Cerebellar nuclear complex (tissue), 1 donor: ENCODE measurements at regions not wholly inside any gene's neighbourhood (a gene's known extent, or its start where the extent isn't known, plus 50 kb on each side); places are given as distances from the start of the nearest gene placed in this dataset.

Experiments
- DNase-seq, 2 experiments: peaks; one replicate each; lab custom pipeline; 2025; lab: John Stamatoyannopoulos, UW

- no peak for DNase-seq
Observed at GRCh38 chr2:235358981-235359471, 134.8 kb upstream of the AGAP1 start.

GRCh38 chr2:235360446-235360845, 133.4 kb upstream of the AGAP1 start:
- DNase-seq, result no peak

- no peak for DNase-seq
Observed at GRCh38 chr2:235365743-235366142, 128.1 kb upstream of the AGAP1 start.

GRCh38 chr2:235366390-235366789, 127.5 kb upstream of the AGAP1 start:
- DNase-seq, result no peak

GRCh38 chr2:235366807-235367206, 127.0 kb upstream of the AGAP1 start:
- DNase-seq, result no peak

GRCh38 chr2:235371018-235371417, 122.8 kb upstream of the AGAP1 start:
- DNase-seq, result no peak

GRCh38 chr2:235373171-235373570, 120.7 kb upstream of the AGAP1 start:
- no peak for DNase-seq

GRCh38 chr2:235377176-235377575, 116.7 kb upstream of the AGAP1 start:
- no peak for DNase-seq

- DNase-seq, result peak in 1 of 2 experiments; percentile 61
Observed at GRCh38 chr2:235378246-235378645, 115.6 kb upstream of the AGAP1 start.

GRCh38 chr2:235378944-235379343, 114.9 kb upstream of the AGAP1 start:
- peak in 1 of 2 experiments; percentile 6 for DNase-seq

- no peak for DNase-seq
Observed at GRCh38 chr2:235381261-235381912, 112.5 kb upstream of the AGAP1 start.

- peak in 1 of 2 experiments; percentile 52 for DNase-seq
Observed at GRCh38 chr2:235382179-235382578, 111.7 kb upstream of the AGAP1 start.

- peak in 1 of 2 experiments; percentile 52 for DNase-seq
Observed at GRCh38 chr2:235382601-235383000, 111.2 kb upstream of the AGAP1 start.

GRCh38 chr2:235383272-235383843, 110.5 kb upstream of the AGAP1 start:
- DNase-seq, result no peak

GRCh38 chr2:235384624-235385023, 109.2 kb upstream of the AGAP1 start:
- no peak for DNase-seq

- DNase-seq, result no peak
Observed at GRCh38 chr2:235389626-235390025, 104.2 kb upstream of the AGAP1 start.

GRCh38 chr2:235390108-235390815, 103.6 kb upstream of the AGAP1 start:
- no peak for DNase-seq

GRCh38 chr2:235390816-235391194, 103.0 kb upstream of the AGAP1 start:
- no peak for DNase-seq

- DNase-seq, result no peak
Observed at GRCh38 chr2:235391921-235392615, 101.8 kb upstream of the AGAP1 start.

GRCh38 chr2:235394278-235394828, 99.5 kb upstream of the AGAP1 start:
- no peak for DNase-seq

GRCh38 chr2:235396071-235396846, 97.6 kb upstream of the AGAP1 start:
- DNase-seq, result no peak
